Stomach (tissue), 8 donors: ENCODE measurements at regions not wholly inside any gene's neighbourhood (a gene's known extent, or its start where the extent isn't known, plus 50 kb on each side); places are given as distances from the start of the nearest gene placed in this dataset.

ENCODE experiments used
- DNase-seq, 2 donors: peaks; one replicate each; pipeline versions ENCODE4 v3.0.0 to v3.0.0-alpha.2; 2013 to 2019
- H3K27ac ChIP-seq, 5 donors: fragments of 200-600 bp in 4 of 5; sonication (generic) in 4 of 5; one replicate each; pipeline ENCODE4 v1.5.1; 2013 to 2019; ENCODE audit warnings: mild to moderate bottlenecking in 1 of 5, moderate library complexity in 1 of 5
- H3K27me3 ChIP-seq, 3 donors: fragments of 200-600 bp; sonication (generic); one replicate each; pipeline ENCODE4 v1.5.1; 2017 to 2019; ENCODE audit warnings: mixed run types in 1 of 3
- H3K36me3 ChIP-seq, 4 donors: fragments of 200-600 bp; sonication (generic); 1 replicate in 3 of 4; 2 replicates in 1 of 4; pipeline ENCODE4 v1.5.1; 2016 to 2019
- H3K4me1 ChIP-seq, 4 donors: fragments of 200-600 bp; sonication (generic); one replicate each; pipeline ENCODE4 v1.5.1; 2016 to 2019
- H3K4me3 ChIP-seq, 4 donors: fragments of 200-600 bp; sonication (generic) in 3 of 4; one replicate each; pipeline ENCODE4 v1.5.1; 2016 to 2019; ENCODE audit warnings: mild to moderate bottlenecking in 1 of 4
- H3K9me3 ChIP-seq, 4 donors: fragments of 200-600 bp; sonication (generic); one replicate each; pipeline ENCODE4 v1.5.1; 2016 to 2019
- EP300 ChIP-seq: sonication (generic); formaldehyde crosslinking; IDR thresholded peaks from one replicate; pipeline ENCODE4 v1.6.1; 2017; ENCODE audit warnings: antibody characterized with exemption
- POLR2A ChIP-seq, 4 donors: fragments of 450-650 bp; IDR thresholded peaks; one replicate each; pipeline ENCODE4 v1.6.1; 2016; ENCODE audit warnings: antibody characterized with exemption in 4 of 4, control low read depth in 2 of 4, mild to moderate bottlenecking in 1 of 4, moderate library complexity in 1 of 4
- POLR2AphosphoS5 ChIP-seq, 3 donors: sonication (generic); formaldehyde crosslinking; IDR thresholded peaks; one replicate each; pipeline ENCODE4 v1.6.1; 2016; ENCODE audit warnings: antibody characterized with exemption in 3 of 3
- WGBS, 5 donors: extraction: QIAGEN DNeasy Blood & Tissue Kit in 3 of 5; methylation state at CpG; one replicate each; pipeline versions ENCODE4 v1.1.5 to v1.1.7; 2013 to 2018; 5-methylcytosine and 5-hydroxymethylcytosine counted together
- intact Hi-C: fragments of 100-400 bp; cut with DNase I; formaldehyde crosslinking; loops from one replicate; pipeline ENCODE4 v1.15.1; 2023; ENCODE audit warnings: low total_unique reads
- TF ChIP-seq, protein P1 (sequence below), 7 experiments: fragments of 450-650 bp in 4 of 7; fragments of 200-600 bp in 3 of 7; sonication (generic) in 3 of 7; IDR thresholded peaks; one replicate each; pipeline ENCODE4 v1.5.1; 2016 to 2019; ENCODE audit warnings: antibody characterized with exemption in 7 of 7, control low read depth in 2 of 7, mild to moderate bottlenecking in 1 of 7
- donor health status: healthy with polysubstance abuse.
- donor health status: Bipolar disorder and iron deficiency.
- donor health status: healthy.

DNA sequence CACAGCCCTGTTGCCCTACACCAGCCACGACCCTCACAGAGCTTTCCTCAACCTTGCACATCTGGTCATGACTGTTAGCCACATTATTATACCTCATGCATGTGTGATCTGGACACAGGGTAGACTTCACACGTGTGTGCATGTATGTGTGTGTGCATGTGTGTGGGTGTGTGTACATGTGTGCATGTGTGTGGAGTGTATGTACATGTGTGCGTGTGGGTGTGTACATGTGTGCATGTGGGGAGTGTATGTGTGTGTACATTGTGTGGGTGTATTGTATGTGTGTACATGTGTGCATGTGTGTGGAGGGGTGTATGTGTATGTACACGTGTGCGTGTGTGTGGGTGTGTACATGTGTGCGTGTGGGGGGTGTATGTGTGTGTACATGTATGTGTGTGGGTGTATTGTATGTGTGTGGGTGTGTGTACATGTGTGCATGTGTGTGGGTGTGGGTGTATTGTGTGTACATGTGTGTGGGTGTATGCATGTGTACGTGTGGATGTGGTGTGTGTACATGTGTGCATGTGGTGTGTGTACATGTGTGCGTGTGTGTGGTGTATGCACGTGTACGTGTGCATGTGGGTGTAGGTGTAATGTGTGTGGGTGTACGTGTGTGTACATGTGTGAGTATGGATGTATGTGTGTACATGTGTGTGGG, 130.2 kb downstream of the C16orf95 start:
- TF ChIP-seq POLR2AphosphoS5 (IDR thresholded peaks at IDR 0.05) (no peak), POLR2A (IDR thresholded peaks at IDR 0.05) (no peak), EP300 (no peak)
- TF ChIP-seq, protein P1, sequence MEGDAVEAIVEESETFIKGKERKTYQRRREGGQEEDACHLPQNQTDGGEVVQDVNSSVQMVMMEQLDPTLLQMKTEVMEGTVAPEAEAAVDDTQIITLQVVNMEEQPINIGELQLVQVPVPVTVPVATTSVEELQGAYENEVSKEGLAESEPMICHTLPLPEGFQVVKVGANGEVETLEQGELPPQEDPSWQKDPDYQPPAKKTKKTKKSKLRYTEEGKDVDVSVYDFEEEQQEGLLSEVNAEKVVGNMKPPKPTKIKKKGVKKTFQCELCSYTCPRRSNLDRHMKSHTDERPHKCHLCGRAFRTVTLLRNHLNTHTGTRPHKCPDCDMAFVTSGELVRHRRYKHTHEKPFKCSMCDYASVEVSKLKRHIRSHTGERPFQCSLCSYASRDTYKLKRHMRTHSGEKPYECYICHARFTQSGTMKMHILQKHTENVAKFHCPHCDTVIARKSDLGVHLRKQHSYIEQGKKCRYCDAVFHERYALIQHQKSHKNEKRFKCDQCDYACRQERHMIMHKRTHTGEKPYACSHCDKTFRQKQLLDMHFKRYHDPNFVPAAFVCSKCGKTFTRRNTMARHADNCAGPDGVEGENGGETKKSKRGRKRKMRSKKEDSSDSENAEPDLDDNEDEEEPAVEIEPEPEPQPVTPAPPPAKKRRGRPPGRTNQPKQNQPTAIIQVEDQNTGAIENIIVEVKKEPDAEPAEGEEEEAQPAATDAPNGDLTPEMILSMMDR (IDR thresholded peaks at IDR 0.05), result no peak
- WGBS, 5 donors, result 71 to 82% (median 79%) methylated on average over 10 to 11 of the region's 11 CpGs
- intact Hi-C loops, result no loop called here
- DNase-seq, result no peak
- Histone ChIP-seq H3K9me3 (peaks cover 9 to 25% (median 21%) of the 10 kb centered on the region in 4 donors), H3K27ac (no peak overlapping the region), H3K4me3 (no peak overlapping the region), H3K36me3 (no peaks in the 10 kb centered on the region), H3K4me1 (no peaks in the 10 kb centered on the region), H3K27me3 (peaks cover 0 to 6% (median 0%) of the 10 kb centered on the region in 3 donors)

DNA sequence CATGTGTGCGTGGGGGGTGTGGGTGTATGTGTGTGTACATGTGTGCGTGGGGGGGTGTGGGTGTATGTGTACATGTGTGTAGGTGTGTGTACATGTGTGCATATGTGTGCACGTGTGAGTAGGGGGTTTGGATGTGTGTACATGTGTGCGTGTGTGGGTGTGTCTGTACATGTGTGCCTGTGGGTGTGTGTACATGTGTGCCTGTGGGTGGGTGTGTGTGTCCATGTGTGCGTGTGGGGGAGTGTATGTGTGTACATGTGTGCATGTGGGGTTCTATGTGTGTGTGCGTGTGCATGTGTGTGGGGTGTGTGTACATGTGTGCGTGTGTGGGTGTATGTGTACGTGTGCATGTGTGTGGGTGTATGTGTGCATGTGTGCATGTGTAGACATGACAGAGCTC, 129.1 kb downstream of the C16orf95 start:
- H3K27me3 ChIP-seq, result peaks cover 0 to 6% (median 0%) of the 10 kb centered on the region in 3 donors
- no peak for DNase-seq
- intact Hi-C loops, result no loop called here
- no peaks in the 10 kb centered on the region for H3K36me3 ChIP-seq
- H3K4me1 ChIP-seq, result no peaks in the 10 kb centered on the region
- TF ChIP-seq EP300 (no peak), POLR2A (IDR thresholded peaks at IDR 0.05) (no peak), POLR2AphosphoS5 (IDR thresholded peaks at IDR 0.05) (no peak)
- TF ChIP-seq, protein P1 (IDR thresholded peaks at IDR 0.05), result no peak
- H3K4me3 ChIP-seq, result no peak overlapping the region
- WGBS, 5 donors, result 87 to 96% (median 94%) methylated on average over 8 of the region's 8 CpGs
- H3K27ac ChIP-seq, result no peak overlapping the region
- peaks cover 9 to 25% (median 21%) of the 10 kb centered on the region in 4 donors for H3K9me3 ChIP-seq

DNA sequence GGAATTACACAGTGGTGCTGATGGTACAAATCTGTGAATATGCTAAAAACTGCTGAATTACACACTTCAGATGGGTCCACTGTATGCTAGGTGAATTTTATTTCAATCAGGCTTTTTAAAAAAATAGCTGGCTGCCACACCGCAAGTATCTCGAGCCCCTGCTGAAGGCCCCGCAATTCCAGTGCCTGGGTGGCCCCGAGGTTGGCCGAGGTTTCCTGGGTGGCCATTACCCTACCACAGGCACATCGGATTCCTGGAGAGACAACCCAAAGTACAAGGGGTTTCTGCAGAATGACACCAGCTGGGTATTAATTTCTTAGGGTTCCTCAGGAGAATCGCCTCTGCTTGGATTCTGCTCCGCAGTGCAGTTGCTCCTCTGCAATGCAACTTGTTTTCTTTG, 127.8 kb downstream of the C16orf95 start:
- WGBS, 5 donors, result 85 to 95% (median 95%) methylated on average over 3 to 8 of the region's 8 CpGs
- Histone ChIP-seq H3K27ac (no peak overlapping the region), H3K9me3 (peaks cover 9 to 25% (median 21%) of the 10 kb centered on the region in 4 donors), H3K4me1 (no peaks in the 10 kb centered on the region), H3K4me3 (no peak overlapping the region), H3K27me3 (peaks cover 0 to 6% (median 0%) of the 10 kb centered on the region in 3 donors), H3K36me3 (no peaks in the 10 kb centered on the region)
- DNase-seq, result no peak
- intact Hi-C loops, result no loop called here
- no peak for TF ChIP-seq POLR2AphosphoS5 (IDR thresholded peaks at IDR 0.05)
- TF ChIP-seq POLR2A (IDR thresholded peaks at IDR 0.05), result no peak
- TF ChIP-seq, protein P1 (IDR thresholded peaks at IDR 0.05), result no peak
- no peak for TF ChIP-seq EP300

DNA sequence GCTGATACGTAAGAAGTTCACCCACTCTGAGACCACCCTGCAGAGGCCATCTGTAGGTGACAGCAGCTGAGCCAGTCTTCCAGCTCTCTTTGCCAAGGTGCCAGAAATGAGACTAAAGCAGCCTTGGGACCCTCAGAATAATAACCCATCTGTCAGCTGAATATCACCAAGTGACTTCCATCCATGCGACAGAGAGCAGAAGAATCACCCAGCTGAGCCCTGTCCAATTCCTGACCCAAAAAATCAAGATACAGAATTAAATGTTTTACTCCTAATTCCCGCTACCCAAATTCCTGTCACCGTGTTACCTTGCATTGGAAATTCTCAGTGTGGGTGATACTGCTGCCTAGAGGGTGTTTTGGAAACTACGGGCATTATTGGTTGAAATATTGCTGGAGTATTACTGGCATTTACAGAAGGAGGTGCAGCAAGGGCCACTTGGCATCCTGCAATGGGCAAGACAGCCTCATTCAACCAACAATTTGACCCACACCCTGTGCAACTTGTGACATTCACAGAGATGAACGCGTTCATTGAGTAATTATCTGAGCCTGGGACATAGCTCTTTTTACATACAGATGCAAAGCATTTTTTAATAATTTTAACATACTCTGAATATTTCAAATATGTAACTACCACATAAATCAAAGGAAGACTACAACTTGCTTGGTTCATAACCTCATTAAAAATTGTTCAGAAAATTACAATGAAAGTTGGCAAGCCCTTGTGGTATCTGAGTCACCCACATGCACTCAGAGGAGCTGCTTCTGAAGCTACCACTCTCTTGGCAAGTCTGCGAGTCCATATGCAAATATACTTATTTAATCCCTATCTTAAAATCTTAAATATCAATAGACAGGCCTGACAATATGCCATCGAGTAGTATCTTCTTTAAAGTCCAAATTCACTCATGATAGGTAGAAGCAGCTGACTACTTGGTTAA, 126.6 kb downstream of the C16orf95 start:
- intact Hi-C loops, result no loop called here
- Histone ChIP-seq H3K4me3 (no peak overlapping the region), H3K27me3 (peaks cover 0 to 3% (median 0%) of the 10 kb centered on the region in 3 donors), H3K36me3 (no peaks in the 10 kb centered on the region), H3K27ac (no peak overlapping the region), H3K9me3 (peaks cover 9 to 25% (median 21%) of the 10 kb centered on the region in 4 donors), H3K4me1 (no peaks in the 10 kb centered on the region)
- TF ChIP-seq POLR2AphosphoS5 (IDR thresholded peaks at IDR 0.05), result no peak
- TF ChIP-seq EP300, result no peak
- no peak for TF ChIP-seq POLR2A (IDR thresholded peaks at IDR 0.05)
- TF ChIP-seq, protein P1 (IDR thresholded peaks at IDR 0.05), result no peak
- DNase-seq, result no peak
- 89 to 92% (median 90%) methylated on average over 9 of the region's 9 CpGs for WGBS, 5 donors
